ENCODE measurements at regions not wholly inside any gene's neighbourhood (a gene's known extent, or its start where the extent isn't known, plus 50 kb on each side); places are given as distances from the start of the nearest gene placed in this dataset.

GRCh38 chr2:180360283-180360618 lies 353.2 kb upstream of the CWC22 start:
- Histone ChIP-seq H3K9me3 (ENCODE audit: control insufficient read depth in 2 of 3, low read length in 3 of 3) (no peaks in the 10 kb centered on the region), H3K27ac (ENCODE audit: low read depth, low read length) (no peak overlapping the region), H3K27me3 (ENCODE audit: control insufficient read depth in 2 of 2, insufficient read depth in 2 of 2, low read length in 2 of 2) (no peaks in the 10 kb centered on the region), H3K36me3 (ENCODE audit: control insufficient read depth in 2 of 3, insufficient read depth in 3 of 3, low read length in 3 of 3) (no peaks in the 10 kb centered on the region), H3K4me1 (ENCODE audit: control insufficient read depth in 2 of 2, insufficient read depth in 2 of 2, low read length in 2 of 2) (peaks cover 0 to 24% of the 10 kb centered on the region in 2 donors), H3K4me3 (ENCODE audit: low read length) (no peak overlapping the region)
- Mint-ChIP-seq H3K36me3 (no peaks in the 10 kb centered on the region), H3K27me3 (no peaks in the 10 kb centered on the region), H3K9me3 (peaks cover 0 to 5% (median 0%) of the 10 kb centered on the region in 11 donors), H3K4me1 (peaks cover 0 to 2% (median 0%) of the 10 kb centered on the region in 7 donors), H3K27ac (no peak overlapping the region), H3K4me3 (no peak overlapping the region)
- ChIA-PET POLR2A (no interaction called here), CTCF (no interaction called here)
- ATAC-seq: peak; percentile 20
- no peak for DNase-seq
- intact Hi-C loops (cut with micrococcal nuclease): no loop called here

GRCh38 chr2:180359522-180360282 lies 352.6 kb upstream of the CWC22 start:
- Histone ChIP-seq H3K4me3 (ENCODE audit: low read length) (no peak overlapping the region), H3K4me1 (ENCODE audit: control insufficient read depth in 2 of 2, insufficient read depth in 2 of 2, low read length in 2 of 2) (peaks cover 0 to 24% of the 10 kb centered on the region in 2 donors), H3K36me3 (ENCODE audit: control insufficient read depth in 2 of 3, insufficient read depth in 3 of 3, low read length in 3 of 3) (no peaks in the 10 kb centered on the region), H3K27ac (ENCODE audit: low read depth, low read length) (no peak overlapping the region), H3K9me3 (ENCODE audit: control insufficient read depth in 2 of 3, low read length in 3 of 3) (no peaks in the 10 kb centered on the region), H3K27me3 (ENCODE audit: control insufficient read depth in 2 of 2, insufficient read depth in 2 of 2, low read length in 2 of 2) (no peaks in the 10 kb centered on the region)
- no peak overlapping the region for H3K4me3 Mint-ChIP-seq
- peaks cover 0 to 5% (median 0%) of the 10 kb centered on the region in 11 donors for H3K9me3 Mint-ChIP-seq
- H3K4me1 Mint-ChIP-seq: peaks cover 0 to 2% (median 0%) of the 10 kb centered on the region in 7 donors
- H3K36me3 Mint-ChIP-seq: no peaks in the 10 kb centered on the region
- ChIA-PET CTCF (no interaction called here), POLR2A (no interaction called here)
- ATAC-seq: peak; percentile 80
- no peak overlapping the region for H3K27ac Mint-ChIP-seq
- no peaks in the 10 kb centered on the region for H3K27me3 Mint-ChIP-seq
- intact Hi-C loops (cut with micrococcal nuclease): no loop called here
- no peak for DNase-seq

- peaks cover 0 to 24% of the 10 kb centered on the region in 2 donors for H3K4me1 ChIP-seq (ENCODE audit: control insufficient read depth in 2 of 2, insufficient read depth in 2 of 2, low read length in 2 of 2)
- peaks cover 0 to 2% (median 0%) of the 10 kb centered on the region in 7 donors for H3K4me1 Mint-ChIP-seq
- no peaks in the 10 kb centered on the region for H3K27me3 ChIP-seq (ENCODE audit: control insufficient read depth in 2 of 2, insufficient read depth in 2 of 2, low read length in 2 of 2)
- POLR2A ChIA-PET: no interaction called here
- DNase-seq (no peak), ATAC-seq (no peak)
- peaks cover 0 to 5% (median 0%) of the 10 kb centered on the region in 11 donors for H3K9me3 Mint-ChIP-seq
- intact Hi-C loops (cut with micrococcal nuclease): no loop called here
- H3K36me3 Mint-ChIP-seq: no peaks in the 10 kb centered on the region
- CTCF ChIA-PET: no interaction called here
- no peaks in the 10 kb centered on the region for H3K36me3 ChIP-seq (ENCODE audit: control insufficient read depth in 2 of 3, insufficient read depth in 3 of 3, low read length in 3 of 3)
- H3K27ac ChIP-seq (ENCODE audit: low read depth, low read length): no peak overlapping the region
- H3K27me3 Mint-ChIP-seq: no peaks in the 10 kb centered on the region
- no peak overlapping the region for H3K4me3 Mint-ChIP-seq
- H3K4me3 ChIP-seq (ENCODE audit: low read length): no peak overlapping the region
- no peak overlapping the region for H3K27ac Mint-ChIP-seq
- H3K9me3 ChIP-seq (ENCODE audit: control insufficient read depth in 2 of 3, low read length in 3 of 3): no peaks in the 10 kb centered on the region
These were observed 351.4 kb upstream of the CWC22 start for GRCh38 chr2:180358458-180358857.

GRCh38 chr2:180356676-180357075 lies 349.6 kb upstream of the CWC22 start:
- CTCF ChIA-PET: no interaction called here
- no peaks in the 10 kb centered on the region for H3K36me3 Mint-ChIP-seq
- peaks cover 0 to 5% (median 0%) of the 10 kb centered on the region in 11 donors for H3K9me3 Mint-ChIP-seq
- peaks cover 0 to 24% of the 10 kb centered on the region in 2 donors for H3K4me1 ChIP-seq (ENCODE audit: control insufficient read depth in 2 of 2, insufficient read depth in 2 of 2, low read length in 2 of 2)
- POLR2A ChIA-PET: no interaction called here
- H3K4me3 ChIP-seq (ENCODE audit: low read length): no peak overlapping the region
- H3K9me3 ChIP-seq (ENCODE audit: control insufficient read depth in 2 of 3, low read length in 3 of 3): no peaks in the 10 kb centered on the region
- H3K36me3 ChIP-seq (ENCODE audit: control insufficient read depth in 2 of 3, insufficient read depth in 3 of 3, low read length in 3 of 3): no peaks in the 10 kb centered on the region
- H3K27me3 ChIP-seq (ENCODE audit: control insufficient read depth in 2 of 2, insufficient read depth in 2 of 2, low read length in 2 of 2): no peaks in the 10 kb centered on the region
- peaks cover 0 to 2% (median 0%) of the 10 kb centered on the region in 7 donors for H3K4me1 Mint-ChIP-seq
- no peak overlapping the region for H3K27ac ChIP-seq (ENCODE audit: low read depth, low read length)
- H3K4me3 Mint-ChIP-seq: no peak overlapping the region
- no peak for ATAC-seq
- DNase-seq: no peak
- no peaks in the 10 kb centered on the region for H3K27me3 Mint-ChIP-seq
- intact Hi-C loops (cut with micrococcal nuclease): no loop called here
- no peak overlapping the region for H3K27ac Mint-ChIP-seq

- no peaks in the 10 kb centered on the region for H3K4me1 Mint-ChIP-seq
- no peaks in the 10 kb centered on the region for H3K27me3 Mint-ChIP-seq
- DNase-seq (no peak), ATAC-seq (no peak)
- CTCF ChIA-PET: no interaction called here
- no peaks in the 10 kb centered on the region for H3K27me3 ChIP-seq (ENCODE audit: control insufficient read depth in 2 of 2, insufficient read depth in 2 of 2, low read length in 2 of 2)
- no peaks in the 10 kb centered on the region for H3K36me3 ChIP-seq (ENCODE audit: control insufficient read depth in 2 of 3, insufficient read depth in 3 of 3, low read length in 3 of 3)
- no peaks in the 10 kb centered on the region for H3K9me3 Mint-ChIP-seq
- H3K27ac Mint-ChIP-seq: no peak overlapping the region
- H3K4me1 ChIP-seq (ENCODE audit: control insufficient read depth in 2 of 2, insufficient read depth in 2 of 2, low read length in 2 of 2): no peaks in the 10 kb centered on the region
- intact Hi-C loops (cut with micrococcal nuclease): no loop called here
- H3K4me3 Mint-ChIP-seq: no peak overlapping the region
- H3K4me3 ChIP-seq (ENCODE audit: low read length): no peak overlapping the region
- POLR2A ChIA-PET: no interaction called here
- no peaks in the 10 kb centered on the region for H3K9me3 ChIP-seq (ENCODE audit: control insufficient read depth in 2 of 3, low read length in 3 of 3)
- H3K27ac ChIP-seq (ENCODE audit: low read depth, low read length): no peak overlapping the region
- H3K36me3 Mint-ChIP-seq: no peaks in the 10 kb centered on the region
These were observed 345.5 kb upstream of the CWC22 start for GRCh38 chr2:180352620-180353019.

- H3K4me1 ChIP-seq (ENCODE audit: control insufficient read depth in 2 of 2, insufficient read depth in 2 of 2, low read length in 2 of 2): no peaks in the 10 kb centered on the region
- peaks cover 0 to 8% (median 2%) of the 10 kb centered on the region in 11 donors for H3K9me3 Mint-ChIP-seq
- DNase-seq (no peak), ATAC-seq (no peak)
- no peak overlapping the region for H3K27ac ChIP-seq (ENCODE audit: low read depth, low read length)
- no peak overlapping the region for H3K4me3 ChIP-seq (ENCODE audit: low read length)
- POLR2A ChIA-PET: no interaction called here
- H3K27me3 ChIP-seq (ENCODE audit: control insufficient read depth in 2 of 2, insufficient read depth in 2 of 2, low read length in 2 of 2): no peaks in the 10 kb centered on the region
- CTCF ChIA-PET: no interaction called here
- no peak overlapping the region for H3K27ac Mint-ChIP-seq
- no peak overlapping the region for H3K4me3 Mint-ChIP-seq
- H3K36me3 Mint-ChIP-seq: no peaks in the 10 kb centered on the region
- intact Hi-C loops (cut with micrococcal nuclease): no loop called here
- no peaks in the 10 kb centered on the region for H3K36me3 ChIP-seq (ENCODE audit: control insufficient read depth in 2 of 3, insufficient read depth in 3 of 3, low read length in 3 of 3)
- H3K9me3 ChIP-seq (ENCODE audit: control insufficient read depth in 2 of 3, low read length in 3 of 3): no peaks in the 10 kb centered on the region
- no peaks in the 10 kb centered on the region for H3K4me1 Mint-ChIP-seq
- no peaks in the 10 kb centered on the region for H3K27me3 Mint-ChIP-seq
These were observed 342.7 kb upstream of the CWC22 start for GRCh38 chr2:180349809-180350208.

- peaks cover 0 to 30% (median 5%) of the 10 kb centered on the region in 11 donors for H3K9me3 Mint-ChIP-seq
- H3K9me3 ChIP-seq (ENCODE audit: control insufficient read depth in 2 of 3, low read length in 3 of 3): peaks cover 0 to 5% (median 0%) of the 10 kb centered on the region in 3 experiments
- no peaks in the 10 kb centered on the region for H3K4me1 ChIP-seq (ENCODE audit: control insufficient read depth in 2 of 2, insufficient read depth in 2 of 2, low read length in 2 of 2)
- no peaks in the 10 kb centered on the region for H3K36me3 ChIP-seq (ENCODE audit: control insufficient read depth in 2 of 3, insufficient read depth in 3 of 3, low read length in 3 of 3)
- POLR2A ChIA-PET: no interaction called here
- H3K27me3 ChIP-seq (ENCODE audit: control insufficient read depth in 2 of 2, insufficient read depth in 2 of 2, low read length in 2 of 2): no peaks in the 10 kb centered on the region
- CTCF ChIA-PET: no interaction called here
- H3K27me3 Mint-ChIP-seq: peaks cover 0 to 4% (median 0%) of the 10 kb centered on the region in 5 donors
- H3K36me3 Mint-ChIP-seq: no peaks in the 10 kb centered on the region
- intact Hi-C loops (cut with micrococcal nuclease): no loop called here
- H3K4me3 Mint-ChIP-seq: no peak overlapping the region
- H3K4me3 ChIP-seq (ENCODE audit: low read length): no peak overlapping the region
- DNase-seq (no peak), ATAC-seq (no peak)
- no peak overlapping the region for H3K27ac Mint-ChIP-seq
- H3K4me1 Mint-ChIP-seq: no peaks in the 10 kb centered on the region
- no peak overlapping the region for H3K27ac ChIP-seq (ENCODE audit: low read depth, low read length)
These were observed 336.6 kb upstream of the CWC22 start for GRCh38 chr2:180343528-180344345.

Data from naive thymus-derived CD4-positive, alpha-beta T cell (primary cell).